H1 (cell line): ENCODE measurements at regions not wholly inside any gene's neighbourhood (a gene's known extent, or its start where the extent isn't known, plus 50 kb on each side); places are given as distances from the start of the nearest gene placed in this dataset.

Source experiments
- CTCF ChIA-PET: fragments of 300-600 bp; sonication (Branson Sonifier 250); formaldehyde crosslinking; loops from one replicate; lab custom pipeline; 2021; ENCODE audit not compliant: partially characterized antibody; lab: Charles Lee
- POLR2A ChIA-PET: fragments of 300-600 bp; sonication (Branson Sonifier 250); formaldehyde crosslinking; loops from one replicate; lab custom pipeline; 2021; ENCODE audit warnings: inconsistent platforms; ENCODE audit not compliant: partially characterized antibody; lab: Charles Lee
- DNase-seq, 2 experiments: peaks; one replicate each; pipeline versions ENCODE4 v3.0.0 to v3.0.0-alpha.2; 2010 to 2022; ENCODE audit warnings: low spot score in 2 of 2, low read depth in 1 of 2, mixed read lengths in 1 of 2
- FAIRE-seq: peaks from 2 replicates; lab custom pipeline; 2011; peaks lifted over from hg19 to GRCh38; lab: Jason Lieb, UNC
- H2AFZ ChIP-seq: 2 replicates; pipeline ENCODE4 v1.8.1; 2012; ENCODE audit warnings: low read length, inconsistent platforms
- H2AK5ac ChIP-seq: 2 replicates; pipeline ENCODE4 v1.6.1; 2013; ENCODE audit warnings: low read depth, low read length
- H2BK120ac ChIP-seq: replicated peaks from 2 replicates; pipeline ENCODE3; 2013; ENCODE audit warnings: low read depth, low read length, inconsistent platforms
- H2BK12ac ChIP-seq: 2 replicates; pipeline ENCODE4 v1.6.1; 2013; ENCODE audit warnings: low read depth, low read length
- H2BK15ac ChIP-seq: 2 replicates; pipeline ENCODE4 v1.6.1; 2013; ENCODE audit warnings: low read length
- H2BK20ac ChIP-seq: 2 replicates; pipeline ENCODE4 v1.6.1; 2013; ENCODE audit warnings: low read length
- H2BK5ac ChIP-seq: 2 replicates; pipeline ENCODE4 v1.6.1; 2013; ENCODE audit warnings: low read depth, low read length
- H3K14ac ChIP-seq: 2 replicates; pipeline ENCODE4 v1.6.1; 2013; ENCODE audit warnings: inconsistent platforms; ENCODE audit not compliant: insufficient read length
- H3K18ac ChIP-seq: 2 replicates; pipeline ENCODE4 v1.6.1; 2013; ENCODE audit warnings: low read length; ENCODE audit errors: extremely low read depth
- H3K23ac ChIP-seq: 2 replicates; pipeline ENCODE4 v1.6.1; 2013; ENCODE audit warnings: inconsistent platforms; ENCODE audit not compliant: insufficient read length
- H3K23me2 ChIP-seq: 2 replicates; pipeline ENCODE4 v1.6.1; 2013; ENCODE audit warnings: low read depth, low read length
- H3K27ac ChIP-seq: 2 replicates; pipeline ENCODE4 v1.6.1; 2011; ENCODE audit warnings: low read depth, low read length, inconsistent platforms
- H3K27me3 ChIP-seq, 4 experiments: replicated peaks in 1 of 4; 1 replicate in 1 of 4; 2 replicates in 3 of 4; pipeline versions ENCODE4 v1.6.1 to v1.8.1; 2011 to 2013; ENCODE audit warnings: low read length in 3 of 4, mild to moderate bottlenecking in 3 of 4, inconsistent platforms in 2 of 4, mixed read lengths in 2 of 4, moderate library complexity in 1 of 4; ENCODE audit not compliant: control insufficient read depth in 3 of 4, insufficient read depth in 3 of 4; ENCODE audit errors: extremely low read depth in 1 of 4
- H3K36me3 ChIP-seq, 4 experiments: 2 replicates each; pipeline versions ENCODE4 v1.6.1 to v1.8.1; 2011 to 2013; ENCODE audit warnings: mild to moderate bottlenecking in 4 of 4, low read length in 3 of 4, moderate library complexity in 2 of 4, control low read depth in 1 of 4, inconsistent platforms in 1 of 4; ENCODE audit not compliant: insufficient read depth in 4 of 4, control insufficient read depth in 2 of 4
- H3K4ac ChIP-seq: replicated peaks from 2 replicates; pipeline ENCODE3; 2013; ENCODE audit warnings: low read length, low read depth, mixed read lengths, inconsistent platforms; ENCODE audit not compliant: insufficient read length
- H3K4me1 ChIP-seq, 4 experiments: replicated peaks in 1 of 4; 1 replicate in 1 of 4; 2 replicates in 3 of 4; pipeline versions ENCODE4 v1.6.1 to v1.8.1; 2011 to 2013; ENCODE audit warnings: low read length in 3 of 4, inconsistent platforms in 2 of 4, mixed read lengths in 1 of 4; ENCODE audit not compliant: insufficient read depth in 4 of 4, control insufficient read depth in 3 of 4
- H3K4me2 ChIP-seq, 2 experiments: 2 replicates each; pipeline versions ENCODE4 v1.6.1 to v1.8.1; 2011 to 2013; ENCODE audit warnings: low read depth in 2 of 2, low read length in 2 of 2, control low read depth in 1 of 2, inconsistent platforms in 1 of 2, mild to moderate bottlenecking in 1 of 2; ENCODE audit not compliant: insufficient read depth in 1 of 2
- H3K4me3 ChIP-seq, 4 experiments: fragments of 200-600, 300-600 bp in 1 of 4; sonication (generic), shearing (Covaris generic), sonication (Bioruptor Twin) in 1 of 4; 2 replicates each; pipeline versions ENCODE4 v1.5.1 to v1.8.1; 2011 to 2016; ENCODE audit warnings: low read length in 4 of 4, low read depth in 3 of 4, control low read depth in 2 of 4, inconsistent platforms in 2 of 4, mild to moderate bottlenecking in 2 of 4, mixed read lengths in 1 of 4, moderate library complexity in 1 of 4; ENCODE audit not compliant: insufficient read depth in 2 of 4; ENCODE audit errors: extremely low read depth in 1 of 4
- H3K56ac ChIP-seq: replicated peaks from 2 replicates; pipeline ENCODE3; 2013; ENCODE audit warnings: low read depth, mild to moderate bottlenecking, mixed read lengths, low read length, inconsistent platforms; ENCODE audit not compliant: insufficient read length
- H3K79me1 ChIP-seq: 2 replicates; pipeline ENCODE4 v1.6.1; 2013; ENCODE audit warnings: low read depth, low read length, control low read depth
- H3K79me2 ChIP-seq, 2 experiments: 2 replicates each; pipeline versions ENCODE4 v1.6.1 to v1.8.1; 2012 to 2013; ENCODE audit warnings: low read length in 2 of 2, mild to moderate bottlenecking in 2 of 2, inconsistent platforms in 1 of 2; ENCODE audit not compliant: insufficient read depth in 2 of 2, control insufficient read depth in 1 of 2
- H3K9ac ChIP-seq, 4 experiments: replicated peaks in 1 of 4; 1 replicate in 1 of 4; 2 replicates in 3 of 4; pipeline versions ENCODE4 v1.6.1 to v1.8.1; 2011 to 2013; ENCODE audit warnings: low read depth in 3 of 4, low read length in 3 of 4, control low read depth in 2 of 4, mild to moderate bottlenecking in 2 of 4, moderate library complexity in 2 of 4, inconsistent platforms in 1 of 4; ENCODE audit errors: extremely low read depth in 1 of 4
- H3K9me3 ChIP-seq, 2 experiments: 2 replicates each; pipeline versions ENCODE4 v1.6.1 to v1.8.1; 2012 to 2013; ENCODE audit warnings: mild to moderate bottlenecking in 2 of 2, moderate library complexity in 2 of 2, control low read depth in 1 of 2, inconsistent platforms in 1 of 2, low read depth in 1 of 2, low read length in 1 of 2, mixed read lengths in 1 of 2; ENCODE audit not compliant: insufficient read depth in 2 of 2
- H4K20me1 ChIP-seq, 2 experiments: replicated peaks in 1 of 2; 2 replicates each; pipeline versions ENCODE3 to v1.8.1; 2011 to 2013; ENCODE audit warnings: inconsistent platforms in 2 of 2, low read length in 2 of 2, mild to moderate bottlenecking in 1 of 2; ENCODE audit not compliant: insufficient read depth in 2 of 2, control insufficient read depth in 1 of 2
- H4K5ac ChIP-seq: 2 replicates; pipeline ENCODE4 v1.6.1; 2013; ENCODE audit warnings: low read length, low read depth, mixed read lengths, inconsistent platforms; ENCODE audit not compliant: insufficient read length
- H4K8ac ChIP-seq: 2 replicates; pipeline ENCODE4 v1.8.0; 2013; ENCODE audit warnings: mild to moderate bottlenecking, moderate library complexity, low read length, inconsistent platforms; ENCODE audit not compliant: insufficient read depth; ENCODE audit errors: extremely low read depth
- H4K91ac ChIP-seq: replicated peaks from 2 replicates; pipeline ENCODE3; 2013; ENCODE audit warnings: low read length, mixed read lengths, inconsistent platforms; ENCODE audit not compliant: insufficient read length
- ATF3 ChIP-seq: IDR thresholded peaks from 2 replicates; pipeline ENCODE4 v1.6.1; 2011; ENCODE audit warnings: low read depth, mild to moderate bottlenecking, low read length; ENCODE audit not compliant: insufficient read depth
- CREB1 ChIP-seq: IDR thresholded peaks from 2 replicates; pipeline ENCODE4 v1.6.1; 2012; ENCODE audit warnings: inconsistent platforms
- HDAC2 ChIP-seq, 2 experiments: fragments of 300-600 bp in 1 of 2; sonication (generic) in 1 of 2; IDR thresholded peaks; 2 replicates each; pipeline ENCODE4 v1.6.1; 2011 to 2012; ENCODE audit warnings: low read depth in 2 of 2, low read length in 2 of 2, mild to moderate bottlenecking in 2 of 2, moderate library complexity in 2 of 2, borderline replicate concordance in 1 of 2, inconsistent platforms in 1 of 2
- HDAC6 ChIP-seq: IDR thresholded peaks from one replicate; pipeline ENCODE4 v1.7.1; 2012; ENCODE audit warnings: low read depth, mild to moderate bottlenecking, inconsistent platforms, low read length, moderate library complexity
- MAX ChIP-seq: IDR thresholded peaks from 2 replicates; pipeline ENCODE4 v1.6.1; 2012; ENCODE audit warnings: inconsistent platforms
- RNF2 ChIP-seq: fragments of 200-900, 300-1000 bp; sonication (generic); IDR thresholded peaks from 2 replicates; pipeline ENCODE4 v1.7.1; 2016; ENCODE audit warnings: borderline replicate concordance, low read depth, mild to moderate bottlenecking, antibody characterized with exemption, low read length; ENCODE audit not compliant: poor library complexity, severe bottlenecking; ENCODE audit errors: missing control alignments
- TCF12 ChIP-seq: IDR thresholded peaks from 2 replicates; pipeline ENCODE4 v1.6.1; 2011; ENCODE audit warnings: low read depth, mild to moderate bottlenecking, low read length
- WGBS, 2 experiments: shearing (Covaris generic) in 1 of 2; methylation state at CpG; one replicate each; pipeline versions ENCODE4 v1.1.6 to v1.1.7; 2013 to 2015; ENCODE audit warnings: low lambda C conversion rate in 2 of 2, mixed read lengths in 2 of 2, inconsistent platforms in 1 of 2, low coverage in 1 of 2, missing lambda C conversion rate in 1 of 2; ENCODE audit not compliant: insufficient replicate concordance in 2 of 2, insufficient coverage in 1 of 2, insufficient read length in 1 of 2; ENCODE audit errors: extremely low coverage in 1 of 2, missing lambda C conversion rate in 1 of 2; 5-methylcytosine and 5-hydroxymethylcytosine counted together

- Histone ChIP-seq H3K27me3 (no peaks in the 10 kb centered on the region), H2AFZ (no peak overlapping the region), H3K9ac (no peak overlapping the region), H3K79me2 (no peaks in the 10 kb centered on the region), H3K4me2 (no peak overlapping the region), H4K8ac (no peak overlapping the region), H3K23me2 (no peaks in the 10 kb centered on the region), H2BK20ac (no peak overlapping the region), H4K20me1 (no peaks in the 10 kb centered on the region), H3K18ac (no peak overlapping the region), H3K14ac (no peak overlapping the region), H2BK12ac (no peak overlapping the region), H3K4ac (no peak overlapping the region), H2AK5ac (no peak overlapping the region), H3K79me1 (no peaks in the 10 kb centered on the region), H3K9me3 (no peaks in the 10 kb centered on the region), H3K27ac (no peak overlapping the region), H3K4me3 (no peak overlapping the region), H3K56ac (no peak overlapping the region), H4K5ac (no peak overlapping the region), H3K4me1 (no peaks in the 10 kb centered on the region), H3K23ac (no peak overlapping the region), H2BK120ac (no peak overlapping the region), H3K36me3 (no peaks in the 10 kb centered on the region; a peak in 1 of 8 replicates), H2BK5ac (no peak overlapping the region), H2BK15ac (no peak overlapping the region), H4K91ac (no peak overlapping the region)
- no peak for DNase-seq
- ChIA-PET POLR2A (no interaction called here), CTCF (interaction anchor here (1.7 kb wide), 1 partner anchor 12 kb away, joined by 6 read pairs; no protein-coding TSS in a partner anchor)
- 94% methylated on average over 4 of the region's 4 CpGs; no CpG with 5 or more reads in 1 of the 2 experiments for WGBS, 2 experiments
- TF ChIP-seq MAX (no peak), ATF3 (no peak), HDAC6 (no peak), TCF12 (no peak), CREB1 (no peak), RNF2 (no peak), HDAC2 (IDR thresholded peaks at IDR 0.05; ENCODE audit: borderline replicate concordance in 1 of 2, low read depth in 2 of 2, low read length in 2 of 2) (no peak)
- no peak for FAIRE-seq
Observed at GRCh38 chr11:110866081-110866480, 153.8 kb upstream of the ARHGAP20 start.
